HL-60 (cell line): ENCODE measurements at regions not wholly inside any gene's neighbourhood (a gene's known extent, or its start where the extent isn't known, plus 50 kb on each side); places are given as distances from the start of the nearest gene placed in this dataset.

Source experiments
- DNase-seq, 2 experiments: peaks; one replicate each; pipeline ENCODE4 v3.0.0-alpha.2; 2010 to 2020; ENCODE audit warnings: low read depth in 1 of 2, low spot score in 1 of 2
- H3K27ac ChIP-seq: fragments of 250-450 bp; sonication (Bioruptor Pico); replicated peaks from 2 replicates; pipeline ENCODE4 v1.5.1; 2020; ENCODE audit warnings: mild to moderate bottlenecking, moderate library complexity
- H3K27me3 ChIP-seq: fragments of 250-450 bp; sonication (Bioruptor Pico); 2 replicates; pipeline ENCODE4 v1.5.1; 2021; ENCODE audit warnings: mild to moderate bottlenecking, moderate library complexity; ENCODE audit not compliant: insufficient read depth, poor library complexity, severe bottlenecking
- H3K4me3 ChIP-seq: replicated peaks from 2 replicates; pipeline ENCODE4 v1.5.1; 2011; ENCODE audit warnings: mild to moderate bottlenecking, control low read depth, low read length; ENCODE audit not compliant: insufficient read depth
- CTCF ChIP-seq: IDR thresholded peaks from one replicate; pipeline ENCODE4 v1.5.1; 2011; ENCODE audit warnings: low read length, control low read depth, inconsistent platforms; ENCODE audit not compliant: insufficient read depth
- GABPA ChIP-seq: IDR thresholded peaks from 2 replicates; pipeline ENCODE4 v1.6.1; 2012; ENCODE audit warnings: low read depth
- POLR2AphosphoS5 ChIP-seq: IDR thresholded peaks from 2 replicates; pipeline ENCODE4 v1.6.1; 2012; ENCODE audit warnings: low read depth
- SPI1 ChIP-seq: IDR thresholded peaks from 2 replicates; pipeline ENCODE4 v1.6.1; 2012; ENCODE audit warnings: low read depth, mild to moderate bottlenecking, borderline replicate concordance
- TF ChIP-seq, protein P1 (sequence below): IDR thresholded peaks from 2 replicates; pipeline ENCODE4 v1.6.1; 2012; ENCODE audit warnings: low read depth; ENCODE audit not compliant: insufficient replicate concordance

- TF ChIP-seq SPI1 (no peak), GABPA (no peak), POLR2AphosphoS5 (no peak), CTCF (no peak)
- TF ChIP-seq, protein P1, sequence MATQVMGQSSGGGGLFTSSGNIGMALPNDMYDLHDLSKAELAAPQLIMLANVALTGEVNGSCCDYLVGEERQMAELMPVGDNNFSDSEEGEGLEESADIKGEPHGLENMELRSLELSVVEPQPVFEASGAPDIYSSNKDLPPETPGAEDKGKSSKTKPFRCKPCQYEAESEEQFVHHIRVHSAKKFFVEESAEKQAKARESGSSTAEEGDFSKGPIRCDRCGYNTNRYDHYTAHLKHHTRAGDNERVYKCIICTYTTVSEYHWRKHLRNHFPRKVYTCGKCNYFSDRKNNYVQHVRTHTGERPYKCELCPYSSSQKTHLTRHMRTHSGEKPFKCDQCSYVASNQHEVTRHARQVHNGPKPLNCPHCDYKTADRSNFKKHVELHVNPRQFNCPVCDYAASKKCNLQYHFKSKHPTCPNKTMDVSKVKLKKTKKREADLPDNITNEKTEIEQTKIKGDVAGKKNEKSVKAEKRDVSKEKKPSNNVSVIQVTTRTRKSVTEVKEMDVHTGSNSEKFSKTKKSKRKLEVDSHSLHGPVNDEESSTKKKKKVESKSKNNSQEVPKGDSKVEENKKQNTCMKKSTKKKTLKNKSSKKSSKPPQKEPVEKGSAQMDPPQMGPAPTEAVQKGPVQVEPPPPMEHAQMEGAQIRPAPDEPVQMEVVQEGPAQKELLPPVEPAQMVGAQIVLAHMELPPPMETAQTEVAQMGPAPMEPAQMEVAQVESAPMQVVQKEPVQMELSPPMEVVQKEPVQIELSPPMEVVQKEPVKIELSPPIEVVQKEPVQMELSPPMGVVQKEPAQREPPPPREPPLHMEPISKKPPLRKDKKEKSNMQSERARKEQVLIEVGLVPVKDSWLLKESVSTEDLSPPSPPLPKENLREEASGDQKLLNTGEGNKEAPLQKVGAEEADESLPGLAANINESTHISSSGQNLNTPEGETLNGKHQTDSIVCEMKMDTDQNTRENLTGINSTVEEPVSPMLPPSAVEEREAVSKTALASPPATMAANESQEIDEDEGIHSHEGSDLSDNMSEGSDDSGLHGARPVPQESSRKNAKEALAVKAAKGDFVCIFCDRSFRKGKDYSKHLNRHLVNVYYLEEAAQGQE: no peak
Measured at GRCh38 chr4:104732766-104733165, 238.1 kb upstream of the CXXC4 start.

GRCh38 chr4:104735174-104735573, 240.5 kb upstream of the CXXC4 start:
- no peak for TF ChIP-seq CTCF
- TF ChIP-seq POLR2AphosphoS5: no peak
- no peak for TF ChIP-seq GABPA
- TF ChIP-seq, protein P1: no peak
- TF ChIP-seq SPI1: peak; percentile 11; the same call in 1 of the 2 replicates
- H3K27me3 ChIP-seq: peaks cover 2% of the 10 kb centered on the region
- no peak for DNase-seq
- no peak overlapping the region for H3K27ac ChIP-seq
- H3K4me3 ChIP-seq: no peak overlapping the region

More at GRCh38 chr4:104732766-104733165, 238.1 kb upstream of the CXXC4 start:
- no peak overlapping the region for H3K27ac ChIP-seq
- DNase-seq: no peak
- no peak overlapping the region for H3K4me3 ChIP-seq
- H3K27me3 ChIP-seq: peaks cover 2% of the 10 kb centered on the region

- no peak overlapping the region for H3K27ac ChIP-seq
- no peak for DNase-seq
- H3K27me3 ChIP-seq: no peaks in the 10 kb centered on the region
Measured at GRCh38 chr4:104740161-104740560, 245.5 kb upstream of the CXXC4 start.

More at GRCh38 chr4:104740161-104740560, 245.5 kb upstream of the CXXC4 start:
- H3K4me3 ChIP-seq: no peak overlapping the region
- TF ChIP-seq, protein P1: no peak
- TF ChIP-seq SPI1 (no peak), CTCF (no peak), POLR2AphosphoS5 (no peak), GABPA (no peak)
